Muscle layer of duodenum (tissue), 2 donors: ENCODE measurements at regions not wholly inside any gene's neighbourhood (a gene's known extent, or its start where the extent isn't known, plus 50 kb on each side); places are given as distances from the start of the nearest gene placed in this dataset.

Experiments
- H3K27ac ChIP-seq: one replicate; pipeline ENCODE4 v1.7.0; 2013; ENCODE audit warnings: mild to moderate bottlenecking, low read length
- H3K27me3 ChIP-seq: one replicate; pipeline ENCODE4 v1.7.0; 2013; ENCODE audit warnings: low read depth, mild to moderate bottlenecking, control low read depth, low read length
- H3K36me3 ChIP-seq, 2 donors: one replicate each; pipeline ENCODE4 v1.7.0; 2013; ENCODE audit warnings: low read length in 2 of 2, control low read depth in 1 of 2, mild to moderate bottlenecking in 1 of 2; ENCODE audit not compliant: insufficient read depth in 2 of 2, control insufficient read depth in 1 of 2
- H3K4me1 ChIP-seq, 2 donors: one replicate each; pipeline ENCODE4 v1.7.0; 2013; ENCODE audit warnings: low read length in 2 of 2, mild to moderate bottlenecking in 2 of 2, control low read depth in 1 of 2, moderate library complexity in 1 of 2; ENCODE audit not compliant: insufficient read depth in 2 of 2, control insufficient read depth in 1 of 2
- H3K4me3 ChIP-seq, 2 donors: one replicate each; pipeline ENCODE4 v1.7.0; 2013; ENCODE audit warnings: low read length in 2 of 2, low read depth in 1 of 2, mild to moderate bottlenecking in 1 of 2
- H3K9me3 ChIP-seq, 2 donors: one replicate each; pipeline ENCODE4 v1.7.0; 2013; ENCODE audit warnings: low read length in 2 of 2, control low read depth in 1 of 2, mild to moderate bottlenecking in 1 of 2; ENCODE audit not compliant: control insufficient read depth in 1 of 2
- donor health status: healthy.

GRCh38 chr2:236517251-236518031 is 52.2 kb upstream of the ACKR3 start:
- H3K36me3 ChIP-seq = no peaks in the 10 kb centered on the region
- H3K9me3 ChIP-seq = no peaks in the 10 kb centered on the region
- no peaks in the 10 kb centered on the region for H3K27me3 ChIP-seq
- H3K27ac ChIP-seq = no peak overlapping the region
- H3K4me1 ChIP-seq = peaks cover 0 to 10% of the 10 kb centered on the region in 2 donors
- no peak overlapping the region for H3K4me3 ChIP-seq
